Activated naive CD8-positive, alpha-beta T cell treated with anti-CD3 and anti-CD28 coated beads for 36 hours (primary cell): ENCODE measurements at regions not wholly inside any gene's neighbourhood (a gene's known extent, or its start where the extent isn't known, plus 50 kb on each side); places are given as distances from the start of the nearest gene placed in this dataset.

Source experiments
- DNase-seq: peaks from one replicate; pipeline ENCODE4 v3.0.0; 2021
- H3K27ac Mint-ChIP-seq: one replicate; pipeline ENCODE4 v1.8.0; 2022; ENCODE audit warnings: mild to moderate bottlenecking, moderate library complexity, mixed read lengths
- H3K27me3 Mint-ChIP-seq: one replicate; pipeline ENCODE4 v1.8.0; 2022; ENCODE audit warnings: mild to moderate bottlenecking, mixed read lengths
- H3K36me3 Mint-ChIP-seq: one replicate; pipeline ENCODE4 v1.8.0; 2021; ENCODE audit warnings: mild to moderate bottlenecking, mixed read lengths
- H3K4me1 Mint-ChIP-seq: one replicate; pipeline ENCODE4 v1.8.0; 2021; ENCODE audit warnings: mixed read lengths
- H3K4me3 Mint-ChIP-seq: one replicate; pipeline ENCODE4 v1.8.0; 2022; ENCODE audit warnings: mild to moderate bottlenecking, moderate library complexity, mixed read lengths
- H3K9me3 Mint-ChIP-seq: one replicate; pipeline ENCODE4 v1.8.0; 2022; ENCODE audit warnings: mixed read lengths

- no peaks in the 10 kb centered on the region for H3K36me3 Mint-ChIP-seq
- DNase-seq: no peak
- no peak overlapping the region for H3K4me3 Mint-ChIP-seq
- no peaks in the 10 kb centered on the region for H3K4me1 Mint-ChIP-seq
- no peak overlapping the region for H3K27ac Mint-ChIP-seq
- no peaks in the 10 kb centered on the region for H3K27me3 Mint-ChIP-seq
- H3K9me3 Mint-ChIP-seq: no peaks in the 10 kb centered on the region
These were observed 255.8 kb upstream of the SLC14A2 start for GRCh38 chr18:45359275-45360009.

GRCh38 chr18:45361125-45361851 is 254.0 kb upstream of the SLC14A2 start:
- H3K4me3 Mint-ChIP-seq: no peak overlapping the region
- no peaks in the 10 kb centered on the region for H3K9me3 Mint-ChIP-seq
- no peak overlapping the region for H3K27ac Mint-ChIP-seq
- no peaks in the 10 kb centered on the region for H3K36me3 Mint-ChIP-seq
- no peaks in the 10 kb centered on the region for H3K27me3 Mint-ChIP-seq
- DNase-seq: no peak
- H3K4me1 Mint-ChIP-seq: no peaks in the 10 kb centered on the region

DNA sequence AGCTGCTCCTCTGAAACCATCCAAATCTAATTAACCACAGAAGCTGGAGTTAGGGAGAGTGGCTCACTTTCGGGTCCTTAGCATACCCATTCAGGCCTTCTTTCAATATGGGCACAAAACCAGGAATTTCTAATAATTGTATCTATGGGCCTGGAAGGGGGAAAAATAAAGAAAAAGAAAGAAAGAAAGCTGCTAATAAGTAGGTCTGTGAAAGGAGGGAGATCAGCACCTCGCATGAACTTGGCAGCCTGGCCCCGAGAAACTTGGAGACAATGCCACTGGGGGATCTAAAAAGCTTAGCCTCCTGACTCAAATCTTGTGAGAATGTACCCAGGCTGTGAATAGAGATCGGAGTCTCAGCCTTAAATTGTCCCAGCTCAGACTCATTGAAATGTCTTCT is 252.1 kb upstream of the SLC14A2 start:
- DNase-seq: no peak
- H3K9me3 Mint-ChIP-seq: no peaks in the 10 kb centered on the region
- no peaks in the 10 kb centered on the region for H3K27me3 Mint-ChIP-seq
- H3K36me3 Mint-ChIP-seq: no peaks in the 10 kb centered on the region
- H3K4me3 Mint-ChIP-seq: no peak overlapping the region
- H3K4me1 Mint-ChIP-seq: no peaks in the 10 kb centered on the region
- no peak overlapping the region for H3K27ac Mint-ChIP-seq

DNA sequence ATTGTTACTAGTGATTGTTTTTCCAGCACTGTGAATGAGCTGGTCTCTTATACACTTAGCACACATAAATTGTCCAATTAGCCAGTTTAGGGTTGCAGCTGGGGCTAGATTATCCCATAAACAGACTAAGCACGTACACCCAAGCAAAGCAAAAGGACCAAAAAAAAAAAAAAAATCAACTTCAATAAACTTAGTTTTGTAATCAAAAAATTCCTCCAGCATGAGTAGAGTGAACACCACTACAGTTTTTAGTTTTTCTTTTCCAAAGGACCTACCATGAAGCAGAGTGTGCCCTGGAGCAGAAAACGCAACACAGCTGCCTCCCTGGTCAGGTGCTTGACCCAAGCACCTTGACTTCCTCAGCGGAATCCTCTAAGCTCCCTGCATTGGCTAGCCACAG is 249.4 kb upstream of the SLC14A2 start:
- Mint-ChIP-seq H3K4me1 (no peaks in the 10 kb centered on the region), H3K9me3 (no peaks in the 10 kb centered on the region)

GRCh38 chr18:45370255-45371010 is 244.8 kb upstream of the SLC14A2 start:
- no peak for DNase-seq
- no peak overlapping the region for H3K4me3 Mint-ChIP-seq
- no peaks in the 10 kb centered on the region for H3K9me3 Mint-ChIP-seq
- H3K27ac Mint-ChIP-seq: no peak overlapping the region
- no peaks in the 10 kb centered on the region for H3K36me3 Mint-ChIP-seq
- no peaks in the 10 kb centered on the region for H3K4me1 Mint-ChIP-seq
- H3K27me3 Mint-ChIP-seq: peaks cover 5% of the 10 kb centered on the region

More for the DNA sequence above, 249.4 kb upstream of the SLC14A2 start:
- DNase-seq: no peak
- no peaks in the 10 kb centered on the region for H3K27me3 Mint-ChIP-seq
- no peak overlapping the region for H3K4me3 Mint-ChIP-seq
- no peak overlapping the region for H3K27ac Mint-ChIP-seq
- H3K36me3 Mint-ChIP-seq: no peaks in the 10 kb centered on the region

DNA sequence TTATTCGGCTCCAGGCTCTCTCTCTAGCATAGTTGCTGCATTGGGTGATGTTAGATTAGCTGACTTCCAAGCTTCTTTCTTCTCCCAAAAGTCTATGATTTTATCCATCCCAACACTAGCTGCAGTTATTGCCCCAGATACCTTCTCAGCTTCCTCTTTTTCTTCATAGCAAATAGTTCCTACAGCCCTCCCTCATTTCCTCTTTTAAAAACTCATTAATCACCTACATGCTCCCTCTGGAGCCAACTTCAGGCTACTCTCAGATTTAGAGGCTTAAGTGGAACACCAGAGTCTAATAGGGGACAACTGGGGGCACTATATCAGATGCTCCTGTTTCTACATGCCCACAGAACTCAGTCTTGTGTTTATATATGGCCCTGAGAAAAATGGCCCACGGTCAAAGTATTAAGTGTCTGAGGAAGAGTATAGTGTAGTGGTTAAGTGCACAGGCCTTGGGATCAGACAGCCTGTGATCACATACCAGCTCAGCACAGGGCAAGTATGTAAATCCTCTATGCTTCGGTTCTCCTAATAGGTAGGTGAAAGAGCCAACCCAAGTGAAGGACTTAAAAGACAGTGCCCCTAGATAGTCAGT is 241.9 kb upstream of the SLC14A2 start:
- H3K27me3 Mint-ChIP-seq: peaks cover 18% of the 10 kb centered on the region
- H3K4me3 Mint-ChIP-seq: no peak overlapping the region
- no peak overlapping the region for H3K27ac Mint-ChIP-seq
- DNase-seq: no peak
- H3K36me3 Mint-ChIP-seq: no peaks in the 10 kb centered on the region
- H3K9me3 Mint-ChIP-seq: no peaks in the 10 kb centered on the region
- H3K4me1 Mint-ChIP-seq: no peaks in the 10 kb centered on the region

DNA sequence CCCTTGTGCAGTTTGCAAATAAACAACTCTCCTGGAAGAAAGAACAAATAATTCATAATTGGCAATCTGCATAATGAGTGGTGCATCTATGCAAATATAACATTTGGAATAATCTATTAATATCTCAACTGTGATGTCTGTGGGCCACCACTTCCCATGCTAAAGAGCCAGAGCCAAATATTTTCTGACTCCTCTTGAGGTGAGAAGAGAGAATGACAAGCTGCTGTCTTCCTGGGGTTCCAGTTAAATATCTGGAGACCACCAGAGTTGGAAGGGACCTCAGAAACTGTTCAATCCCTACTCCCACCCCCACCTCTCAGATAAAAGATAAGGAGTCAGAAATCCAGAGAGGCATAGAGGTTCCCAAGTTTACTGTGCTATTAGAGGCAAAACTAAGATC is 241.0 kb upstream of the SLC14A2 start:
- H3K27ac Mint-ChIP-seq: no peak overlapping the region
- no peaks in the 10 kb centered on the region for H3K4me1 Mint-ChIP-seq
- no peak overlapping the region for H3K4me3 Mint-ChIP-seq
- no peak for DNase-seq
- peaks cover 23% of the 10 kb centered on the region for H3K27me3 Mint-ChIP-seq
- H3K9me3 Mint-ChIP-seq: no peaks in the 10 kb centered on the region
- no peaks in the 10 kb centered on the region for H3K36me3 Mint-ChIP-seq

DNA sequence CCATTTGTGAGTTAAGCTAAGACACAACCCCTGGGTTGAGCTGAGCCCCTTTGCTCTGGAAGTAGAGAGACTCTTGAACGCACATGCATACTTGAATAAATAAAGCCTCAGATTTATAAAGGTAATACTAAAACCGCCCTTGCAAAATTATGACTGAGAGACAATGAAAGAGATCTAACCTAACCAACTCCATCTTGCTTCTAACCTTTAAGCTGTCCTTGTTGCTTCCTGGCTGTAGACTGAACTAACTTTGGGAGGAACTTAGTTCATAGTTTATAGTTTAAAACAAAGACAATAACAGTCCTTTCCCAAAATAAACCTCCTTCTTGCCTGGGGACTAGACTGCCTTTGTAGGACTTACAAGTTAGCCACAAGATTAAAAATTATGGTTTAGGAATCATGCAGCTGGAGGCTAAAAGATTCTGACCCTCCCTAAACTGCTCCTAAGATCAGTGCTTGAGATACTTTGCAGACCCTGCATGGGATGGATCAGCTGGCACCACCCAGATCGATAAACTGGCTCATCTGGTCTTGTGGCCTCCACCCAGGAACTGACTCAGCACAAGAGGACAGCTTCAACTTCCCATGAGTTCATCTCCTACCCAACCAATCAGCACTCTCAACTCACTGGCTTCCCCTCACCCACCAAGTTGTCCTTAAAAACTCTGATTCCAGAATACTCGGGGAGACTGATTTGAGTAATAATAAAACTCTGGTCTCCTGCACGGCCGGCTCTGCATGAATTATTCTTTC is 240.2 kb upstream of the SLC14A2 start:
- no peak for DNase-seq
- Mint-ChIP-seq H3K9me3 (no peaks in the 10 kb centered on the region), H3K27ac (no peak overlapping the region), H3K27me3 (peaks cover 23% of the 10 kb centered on the region), H3K4me3 (no peak overlapping the region), H3K36me3 (no peaks in the 10 kb centered on the region), H3K4me1 (peaks cover 5% of the 10 kb centered on the region)

DNA sequence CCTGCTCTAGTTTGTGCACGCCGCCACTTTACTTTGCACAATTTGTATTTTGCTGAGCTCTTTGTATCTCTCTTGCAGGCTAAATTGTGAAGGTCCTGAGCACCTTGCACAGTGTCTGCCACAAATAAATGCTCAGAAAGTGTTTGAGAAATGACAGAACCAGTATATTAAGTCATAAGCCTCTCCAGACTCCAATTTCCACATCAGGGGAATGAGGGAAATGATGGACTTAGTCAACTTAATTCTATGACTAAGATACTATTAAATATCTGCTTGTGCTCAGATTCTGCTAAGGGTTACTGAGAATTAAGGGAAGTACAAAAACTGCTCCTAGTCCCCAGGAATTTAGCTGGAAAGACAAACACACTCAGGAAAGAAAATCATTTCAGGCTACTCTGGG is 239.1 kb upstream of the SLC14A2 start:
- Mint-ChIP-seq H3K4me1 (peaks cover 6% of the 10 kb centered on the region), H3K36me3 (no peaks in the 10 kb centered on the region), H3K4me3 (no peak overlapping the region), H3K27me3 (peaks cover 23% of the 10 kb centered on the region), H3K27ac (no peak overlapping the region), H3K9me3 (no peaks in the 10 kb centered on the region)
- no peak for DNase-seq

GRCh38 chr18:45378308-45378707 is 237.0 kb upstream of the SLC14A2 start:
- no peaks in the 10 kb centered on the region for H3K36me3 Mint-ChIP-seq
- no peak overlapping the region for H3K27ac Mint-ChIP-seq
- H3K4me3 Mint-ChIP-seq: no peak overlapping the region

DNA sequence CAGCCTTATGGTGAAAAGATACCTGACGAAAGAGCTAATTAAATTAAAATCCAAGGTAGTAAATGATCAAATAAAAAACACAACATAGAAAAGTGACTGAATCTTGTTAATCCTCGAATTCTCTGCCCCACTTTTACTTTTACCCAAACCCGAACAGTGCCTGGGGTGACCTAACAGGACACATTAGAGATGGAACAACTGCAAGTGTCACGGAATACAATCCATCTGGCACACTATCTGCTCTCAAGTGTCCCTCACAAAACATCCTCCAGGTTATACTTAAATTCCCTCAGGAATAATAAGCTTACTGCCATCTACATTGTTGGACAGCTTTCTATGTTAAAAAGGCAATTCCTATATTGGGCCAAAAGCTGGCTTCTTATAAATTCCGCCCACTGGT is 236.3 kb upstream of the SLC14A2 start:
- Mint-ChIP-seq H3K4me3 (no peak overlapping the region), H3K36me3 (no peaks in the 10 kb centered on the region), H3K9me3 (no peaks in the 10 kb centered on the region), H3K27ac (no peak overlapping the region), H3K27me3 (peaks cover 30% of the 10 kb centered on the region), H3K4me1 (peaks cover 6% of the 10 kb centered on the region)
- no peak for DNase-seq

More at GRCh38 chr18:45378308-45378707, 237.0 kb upstream of the SLC14A2 start:
- no peaks in the 10 kb centered on the region for H3K9me3 Mint-ChIP-seq
- H3K4me1 Mint-ChIP-seq: peaks cover 6% of the 10 kb centered on the region
- DNase-seq: no peak
- peaks cover 25% of the 10 kb centered on the region for H3K27me3 Mint-ChIP-seq

DNA sequence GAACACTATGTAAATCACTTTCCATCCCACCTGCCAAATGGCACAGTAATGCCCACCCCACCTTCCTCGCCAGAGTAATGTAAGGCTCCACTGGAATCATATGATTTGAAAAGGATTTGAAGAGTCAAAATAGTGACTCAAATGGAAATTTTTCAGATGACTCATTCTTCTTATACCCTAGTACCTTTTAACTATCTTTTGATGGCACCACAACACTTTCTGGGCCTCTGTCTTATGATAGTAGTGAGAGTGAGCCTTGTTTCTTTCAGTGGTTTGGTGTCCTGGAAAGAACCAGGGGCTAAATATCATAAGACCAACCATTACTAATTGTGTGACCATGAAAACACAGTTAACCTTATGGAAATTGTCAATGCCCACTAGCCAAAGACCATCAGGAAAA is 235.4 kb upstream of the SLC14A2 start:
- Mint-ChIP-seq H3K4me3 (no peak overlapping the region), H3K27me3 (peaks cover 40% of the 10 kb centered on the region), H3K36me3 (no peaks in the 10 kb centered on the region), H3K27ac (no peak overlapping the region), H3K4me1 (peaks cover 6% of the 10 kb centered on the region), H3K9me3 (no peaks in the 10 kb centered on the region)
- no peak for DNase-seq

DNA sequence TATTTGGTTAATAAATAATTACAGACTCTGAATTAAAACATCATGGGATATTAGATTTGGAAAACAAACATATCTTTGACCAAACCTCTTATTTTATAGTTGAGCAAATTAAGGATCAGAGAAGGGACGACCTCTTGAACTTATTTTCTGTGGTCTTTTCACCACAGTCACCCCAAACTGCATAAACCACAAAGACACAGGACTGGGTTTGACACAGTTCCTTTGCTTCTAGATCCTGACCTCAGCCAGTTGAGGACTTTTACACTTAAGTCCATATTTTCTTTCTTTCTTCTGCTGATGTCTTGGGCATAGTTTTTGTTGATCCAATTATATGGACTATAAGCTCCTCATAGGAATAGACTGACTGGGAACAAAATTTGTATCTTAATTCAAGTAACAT is 234.0 kb upstream of the SLC14A2 start:
- no peak for DNase-seq
- Mint-ChIP-seq H3K9me3 (no peaks in the 10 kb centered on the region), H3K4me1 (peaks cover 6% of the 10 kb centered on the region), H3K27me3 (peaks cover 47% of the 10 kb centered on the region), H3K36me3 (no peaks in the 10 kb centered on the region), H3K27ac (no peak overlapping the region), H3K4me3 (no peak overlapping the region)

DNA sequence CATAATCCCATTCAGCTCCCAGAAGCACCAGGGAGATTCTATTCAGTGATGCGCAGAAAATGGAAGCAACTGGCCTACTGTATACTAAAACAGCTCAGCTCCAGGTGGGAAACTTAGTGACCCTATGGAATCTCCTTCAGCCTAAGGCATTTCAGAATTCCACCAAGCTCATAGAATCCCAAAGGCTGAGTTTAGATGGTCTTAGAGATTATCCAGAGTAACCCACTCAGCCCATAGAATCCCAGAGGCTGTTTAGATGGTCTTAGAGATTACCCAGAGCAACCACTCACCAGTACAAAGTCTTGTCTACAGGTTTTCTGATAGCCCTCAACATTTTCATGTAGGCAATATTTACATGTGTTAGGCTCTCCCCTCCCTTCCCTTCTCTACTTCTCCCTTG is 232.0 kb upstream of the SLC14A2 start:
- Mint-ChIP-seq H3K4me3 (no peak overlapping the region), H3K36me3 (no peaks in the 10 kb centered on the region), H3K9me3 (no peaks in the 10 kb centered on the region), H3K4me1 (peaks cover 6% of the 10 kb centered on the region), H3K27ac (no peak overlapping the region), H3K27me3 (peaks cover 47% of the 10 kb centered on the region)
- no peak for DNase-seq
